ENCODE measurements at regions not wholly inside any gene's neighbourhood (a gene's known extent, or its start where the extent isn't known, plus 50 kb on each side); places are given as distances from the start of the nearest gene placed in this dataset.

GRCh38 chr3:16671690-16672089 lies 66.5 kb upstream of the DAZL start:
- TF ChIP-seq EZH2 (IDR thresholded peaks at IDR 0.05; ENCODE audit: borderline replicate concordance, insufficient read depth, low read length, poor library complexity, severe bottlenecking) (no peak), EP300 (conservative IDR thresholded peaks at IDR 0.05; ENCODE audit: poor library complexity, severe bottlenecking) (no peak), POLR2AphosphoS5 (IDR thresholded peaks at IDR 0.05) (no peak), RAD21 (conservative IDR thresholded peaks at IDR 0.05) (no peak), REST (IDR thresholded peaks at IDR 0.05; ENCODE audit: borderline replicate concordance) (no peak), TAF1 (IDR thresholded peaks at IDR 0.05; ENCODE audit: low read depth) (no peak)
- TF ChIP-seq, protein P1, sequence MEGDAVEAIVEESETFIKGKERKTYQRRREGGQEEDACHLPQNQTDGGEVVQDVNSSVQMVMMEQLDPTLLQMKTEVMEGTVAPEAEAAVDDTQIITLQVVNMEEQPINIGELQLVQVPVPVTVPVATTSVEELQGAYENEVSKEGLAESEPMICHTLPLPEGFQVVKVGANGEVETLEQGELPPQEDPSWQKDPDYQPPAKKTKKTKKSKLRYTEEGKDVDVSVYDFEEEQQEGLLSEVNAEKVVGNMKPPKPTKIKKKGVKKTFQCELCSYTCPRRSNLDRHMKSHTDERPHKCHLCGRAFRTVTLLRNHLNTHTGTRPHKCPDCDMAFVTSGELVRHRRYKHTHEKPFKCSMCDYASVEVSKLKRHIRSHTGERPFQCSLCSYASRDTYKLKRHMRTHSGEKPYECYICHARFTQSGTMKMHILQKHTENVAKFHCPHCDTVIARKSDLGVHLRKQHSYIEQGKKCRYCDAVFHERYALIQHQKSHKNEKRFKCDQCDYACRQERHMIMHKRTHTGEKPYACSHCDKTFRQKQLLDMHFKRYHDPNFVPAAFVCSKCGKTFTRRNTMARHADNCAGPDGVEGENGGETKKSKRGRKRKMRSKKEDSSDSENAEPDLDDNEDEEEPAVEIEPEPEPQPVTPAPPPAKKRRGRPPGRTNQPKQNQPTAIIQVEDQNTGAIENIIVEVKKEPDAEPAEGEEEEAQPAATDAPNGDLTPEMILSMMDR (IDR thresholded peaks at IDR 0.05; ENCODE audit: poor library complexity, severe bottlenecking): no peak
